H1 (cell line): ENCODE measurements at regions not wholly inside any gene's neighbourhood (a gene's known extent, or its start where the extent isn't known, plus 50 kb on each side); places are given as distances from the start of the nearest gene placed in this dataset.

ENCODE experiments used
- CTCF ChIA-PET: fragments of 300-600 bp; sonication (Branson Sonifier 250); formaldehyde crosslinking; loops from one replicate; lab custom pipeline; 2021; ENCODE audit not compliant: partially characterized antibody; lab: Charles Lee
- POLR2A ChIA-PET: fragments of 300-600 bp; sonication (Branson Sonifier 250); formaldehyde crosslinking; loops from one replicate; lab custom pipeline; 2021; ENCODE audit warnings: inconsistent platforms; ENCODE audit not compliant: partially characterized antibody; lab: Charles Lee
- DNase-seq, 2 experiments: peaks; one replicate each; pipeline versions ENCODE4 v3.0.0 to v3.0.0-alpha.2; 2010 to 2022; ENCODE audit warnings: low spot score in 2 of 2, low read depth in 1 of 2, mixed read lengths in 1 of 2
- FAIRE-seq: peaks from 2 replicates; lab custom pipeline; 2011; peaks lifted over from hg19 to GRCh38; lab: Jason Lieb, UNC
- H2AFZ ChIP-seq: 2 replicates; pipeline ENCODE4 v1.8.1; 2012; ENCODE audit warnings: low read length, inconsistent platforms
- H2AK5ac ChIP-seq: 2 replicates; pipeline ENCODE4 v1.6.1; 2013; ENCODE audit warnings: low read depth, low read length
- H2BK120ac ChIP-seq: replicated peaks from 2 replicates; pipeline ENCODE3; 2013; ENCODE audit warnings: low read depth, low read length, inconsistent platforms
- H2BK12ac ChIP-seq: 2 replicates; pipeline ENCODE4 v1.6.1; 2013; ENCODE audit warnings: low read depth, low read length
- H2BK15ac ChIP-seq: 2 replicates; pipeline ENCODE4 v1.6.1; 2013; ENCODE audit warnings: low read length
- H2BK20ac ChIP-seq: 2 replicates; pipeline ENCODE4 v1.6.1; 2013; ENCODE audit warnings: low read length
- H2BK5ac ChIP-seq: 2 replicates; pipeline ENCODE4 v1.6.1; 2013; ENCODE audit warnings: low read depth, low read length
- H3K14ac ChIP-seq: 2 replicates; pipeline ENCODE4 v1.6.1; 2013; ENCODE audit warnings: inconsistent platforms; ENCODE audit not compliant: insufficient read length
- H3K18ac ChIP-seq: 2 replicates; pipeline ENCODE4 v1.6.1; 2013; ENCODE audit warnings: low read length; ENCODE audit errors: extremely low read depth
- H3K23ac ChIP-seq: 2 replicates; pipeline ENCODE4 v1.6.1; 2013; ENCODE audit warnings: inconsistent platforms; ENCODE audit not compliant: insufficient read length
- H3K23me2 ChIP-seq: 2 replicates; pipeline ENCODE4 v1.6.1; 2013; ENCODE audit warnings: low read depth, low read length
- H3K27ac ChIP-seq: 2 replicates; pipeline ENCODE4 v1.6.1; 2011; ENCODE audit warnings: low read depth, low read length, inconsistent platforms
- H3K27me3 ChIP-seq, 4 experiments: replicated peaks in 1 of 4; 1 replicate in 1 of 4; 2 replicates in 3 of 4; pipeline versions ENCODE4 v1.6.1 to v1.8.1; 2011 to 2013; ENCODE audit warnings: low read length in 3 of 4, mild to moderate bottlenecking in 3 of 4, inconsistent platforms in 2 of 4, mixed read lengths in 2 of 4, moderate library complexity in 1 of 4; ENCODE audit not compliant: control insufficient read depth in 3 of 4, insufficient read depth in 3 of 4; ENCODE audit errors: extremely low read depth in 1 of 4
- H3K36me3 ChIP-seq, 4 experiments: 2 replicates each; pipeline versions ENCODE4 v1.6.1 to v1.8.1; 2011 to 2013; ENCODE audit warnings: mild to moderate bottlenecking in 4 of 4, low read length in 3 of 4, moderate library complexity in 2 of 4, control low read depth in 1 of 4, inconsistent platforms in 1 of 4; ENCODE audit not compliant: insufficient read depth in 4 of 4, control insufficient read depth in 2 of 4
- H3K4ac ChIP-seq: replicated peaks from 2 replicates; pipeline ENCODE3; 2013; ENCODE audit warnings: low read length, low read depth, mixed read lengths, inconsistent platforms; ENCODE audit not compliant: insufficient read length
- H3K4me1 ChIP-seq, 4 experiments: replicated peaks in 1 of 4; 1 replicate in 1 of 4; 2 replicates in 3 of 4; pipeline versions ENCODE4 v1.6.1 to v1.8.1; 2011 to 2013; ENCODE audit warnings: low read length in 3 of 4, inconsistent platforms in 2 of 4, mixed read lengths in 1 of 4; ENCODE audit not compliant: insufficient read depth in 4 of 4, control insufficient read depth in 3 of 4
- H3K4me2 ChIP-seq, 2 experiments: 2 replicates each; pipeline versions ENCODE4 v1.6.1 to v1.8.1; 2011 to 2013; ENCODE audit warnings: low read depth in 2 of 2, low read length in 2 of 2, control low read depth in 1 of 2, inconsistent platforms in 1 of 2, mild to moderate bottlenecking in 1 of 2; ENCODE audit not compliant: insufficient read depth in 1 of 2
- H3K4me3 ChIP-seq, 4 experiments: fragments of 200-600, 300-600 bp in 1 of 4; sonication (generic), shearing (Covaris generic), sonication (Bioruptor Twin) in 1 of 4; 2 replicates each; pipeline versions ENCODE4 v1.5.1 to v1.8.1; 2011 to 2016; ENCODE audit warnings: low read length in 4 of 4, low read depth in 3 of 4, control low read depth in 2 of 4, inconsistent platforms in 2 of 4, mild to moderate bottlenecking in 2 of 4, mixed read lengths in 1 of 4, moderate library complexity in 1 of 4; ENCODE audit not compliant: insufficient read depth in 2 of 4; ENCODE audit errors: extremely low read depth in 1 of 4
- H3K56ac ChIP-seq: replicated peaks from 2 replicates; pipeline ENCODE3; 2013; ENCODE audit warnings: low read depth, mild to moderate bottlenecking, mixed read lengths, low read length, inconsistent platforms; ENCODE audit not compliant: insufficient read length
- H3K79me1 ChIP-seq: 2 replicates; pipeline ENCODE4 v1.6.1; 2013; ENCODE audit warnings: low read depth, low read length, control low read depth
- H3K79me2 ChIP-seq, 2 experiments: 2 replicates each; pipeline versions ENCODE4 v1.6.1 to v1.8.1; 2012 to 2013; ENCODE audit warnings: low read length in 2 of 2, mild to moderate bottlenecking in 2 of 2, inconsistent platforms in 1 of 2; ENCODE audit not compliant: insufficient read depth in 2 of 2, control insufficient read depth in 1 of 2
- H3K9ac ChIP-seq, 4 experiments: replicated peaks in 1 of 4; 1 replicate in 1 of 4; 2 replicates in 3 of 4; pipeline versions ENCODE4 v1.6.1 to v1.8.1; 2011 to 2013; ENCODE audit warnings: low read depth in 3 of 4, low read length in 3 of 4, control low read depth in 2 of 4, mild to moderate bottlenecking in 2 of 4, moderate library complexity in 2 of 4, inconsistent platforms in 1 of 4; ENCODE audit errors: extremely low read depth in 1 of 4
- H3K9me3 ChIP-seq, 2 experiments: 2 replicates each; pipeline versions ENCODE4 v1.6.1 to v1.8.1; 2012 to 2013; ENCODE audit warnings: mild to moderate bottlenecking in 2 of 2, moderate library complexity in 2 of 2, control low read depth in 1 of 2, inconsistent platforms in 1 of 2, low read depth in 1 of 2, low read length in 1 of 2, mixed read lengths in 1 of 2; ENCODE audit not compliant: insufficient read depth in 2 of 2
- H4K20me1 ChIP-seq, 2 experiments: replicated peaks in 1 of 2; 2 replicates each; pipeline versions ENCODE3 to v1.8.1; 2011 to 2013; ENCODE audit warnings: inconsistent platforms in 2 of 2, low read length in 2 of 2, mild to moderate bottlenecking in 1 of 2; ENCODE audit not compliant: insufficient read depth in 2 of 2, control insufficient read depth in 1 of 2
- H4K5ac ChIP-seq: 2 replicates; pipeline ENCODE4 v1.6.1; 2013; ENCODE audit warnings: low read length, low read depth, mixed read lengths, inconsistent platforms; ENCODE audit not compliant: insufficient read length
- H4K8ac ChIP-seq: 2 replicates; pipeline ENCODE4 v1.8.0; 2013; ENCODE audit warnings: mild to moderate bottlenecking, moderate library complexity, low read length, inconsistent platforms; ENCODE audit not compliant: insufficient read depth; ENCODE audit errors: extremely low read depth
- H4K91ac ChIP-seq: replicated peaks from 2 replicates; pipeline ENCODE3; 2013; ENCODE audit warnings: low read length, mixed read lengths, inconsistent platforms; ENCODE audit not compliant: insufficient read length
- BRCA1 ChIP-seq: IDR thresholded peaks from 2 replicates; pipeline ENCODE4 v1.6.1; 2012; ENCODE audit warnings: low read depth, low read length, improper control_type of control experiment
- CBX5 ChIP-seq: fragments of 300-800, 300-1000 bp; sonication (generic); IDR thresholded peaks from 2 replicates; pipeline ENCODE4 v1.7.1; 2016; ENCODE audit warnings: antibody characterized with exemption, low read length, low read depth
- EP300 ChIP-seq, 2 experiments: IDR thresholded peaks; 1 replicate in 1 of 2; 2 replicates in 1 of 2; pipeline ENCODE4 v1.6.1; 2011 to 2012; ENCODE audit warnings: low read depth in 2 of 2, low read length in 2 of 2, mild to moderate bottlenecking in 2 of 2, borderline replicate concordance in 1 of 2, inconsistent platforms in 1 of 2, moderate library complexity in 1 of 2
- EZH2 ChIP-seq: fragments of 200-600 bp; sonication (generic); IDR thresholded peaks from 2 replicates; pipeline ENCODE4 v1.7.1; 2012; ENCODE audit warnings: low read depth, mild to moderate bottlenecking, moderate library complexity, low read length, inconsistent platforms; ENCODE audit not compliant: severe bottlenecking
- HDAC2 ChIP-seq, 2 experiments: fragments of 300-600 bp in 1 of 2; sonication (generic) in 1 of 2; IDR thresholded peaks; 2 replicates each; pipeline ENCODE4 v1.6.1; 2011 to 2012; ENCODE audit warnings: low read depth in 2 of 2, low read length in 2 of 2, mild to moderate bottlenecking in 2 of 2, moderate library complexity in 2 of 2, borderline replicate concordance in 1 of 2, inconsistent platforms in 1 of 2
- KDM4A ChIP-seq: IDR thresholded peaks from one replicate; pipeline ENCODE4 v1.7.1; 2012; ENCODE audit warnings: low read depth, mild to moderate bottlenecking, moderate library complexity, low read length, inconsistent platforms; ENCODE audit not compliant: severe bottlenecking
- POLR2A ChIP-seq, 2 experiments: IDR thresholded peaks; 1 replicate in 1 of 2; 2 replicates in 1 of 2; pipeline ENCODE4 v1.6.1; 2011; ENCODE audit warnings: low read depth in 2 of 2, low read length in 2 of 2, mild to moderate bottlenecking in 2 of 2; ENCODE audit errors: control extremely low read depth in 1 of 2
- POU5F1 ChIP-seq: IDR thresholded peaks from 2 replicates; pipeline ENCODE4 v1.6.1; 2011; ENCODE audit warnings: low read depth, mild to moderate bottlenecking, low read length, moderate library complexity
- RAD21 ChIP-seq, 2 experiments: IDR thresholded peaks in 1 of 2; conservative IDR thresholded peaks in 1 of 2; 2 replicates each; pipeline ENCODE4 v1.6.1; 2011; ENCODE audit warnings: low read depth in 2 of 2, low read length in 2 of 2, improper control_type of control experiment in 1 of 2, inconsistent platforms in 1 of 2, mild to moderate bottlenecking in 1 of 2, moderate library complexity in 1 of 2
- RNF2 ChIP-seq: fragments of 200-900, 300-1000 bp; sonication (generic); IDR thresholded peaks from 2 replicates; pipeline ENCODE4 v1.7.1; 2016; ENCODE audit warnings: borderline replicate concordance, low read depth, mild to moderate bottlenecking, antibody characterized with exemption, low read length; ENCODE audit not compliant: poor library complexity, severe bottlenecking; ENCODE audit errors: missing control alignments
- SAP30 ChIP-seq: fragments of 300-600 bp; sonication (generic); IDR thresholded peaks from 2 replicates; pipeline ENCODE4 v1.7.1; 2012; ENCODE audit warnings: low read length, moderate library complexity, mild to moderate bottlenecking, inconsistent platforms; ENCODE audit not compliant: insufficient read depth, insufficient replicate concordance
- SRF ChIP-seq: IDR thresholded peaks from 2 replicates; pipeline ENCODE4 v1.6.1; 2011; ENCODE audit warnings: mild to moderate bottlenecking, low read depth, low read length, moderate library complexity
- TCF12 ChIP-seq: IDR thresholded peaks from 2 replicates; pipeline ENCODE4 v1.6.1; 2011; ENCODE audit warnings: low read depth, mild to moderate bottlenecking, low read length
- ZNF274 ChIP-seq: IDR thresholded peaks from 2 replicates; pipeline ENCODE4 v1.7.0; 2012; ENCODE audit warnings: low read length, borderline replicate concordance; ENCODE audit errors: extremely low read depth
- WGBS, 2 experiments: shearing (Covaris generic) in 1 of 2; methylation state at CpG; one replicate each; pipeline versions ENCODE4 v1.1.6 to v1.1.7; 2013 to 2015; ENCODE audit warnings: low lambda C conversion rate in 2 of 2, mixed read lengths in 2 of 2, inconsistent platforms in 1 of 2, low coverage in 1 of 2, missing lambda C conversion rate in 1 of 2; ENCODE audit not compliant: insufficient replicate concordance in 2 of 2, insufficient coverage in 1 of 2, insufficient read length in 1 of 2; ENCODE audit errors: extremely low coverage in 1 of 2, missing lambda C conversion rate in 1 of 2; 5-methylcytosine and 5-hydroxymethylcytosine counted together

DNA sequence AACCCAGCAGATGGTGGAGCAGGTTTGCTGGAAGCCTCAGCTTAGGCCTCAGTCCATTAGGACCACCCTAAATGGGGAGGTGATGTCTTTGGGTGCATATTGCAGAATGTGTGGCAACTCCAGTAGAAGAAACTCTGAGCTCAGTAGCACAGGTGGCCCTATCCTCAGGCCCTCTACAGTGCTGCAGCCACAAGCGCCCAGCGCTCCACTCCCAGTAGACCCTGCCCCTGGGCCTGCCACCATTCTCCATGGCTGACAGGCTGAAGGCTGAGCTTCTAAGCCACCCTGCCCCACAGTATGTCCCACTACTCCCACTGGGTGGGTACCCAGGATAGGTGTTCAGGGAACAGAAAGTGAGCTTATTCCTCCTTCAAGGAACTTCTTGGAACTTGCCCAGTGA, 162.8 kb upstream of the MAMLD1 start:
- H3K27ac ChIP-seq, result no peak overlapping the region
- no peaks in the 10 kb centered on the region for H3K27me3 ChIP-seq
- H3K79me2 ChIP-seq, result no peaks in the 10 kb centered on the region
- H2BK5ac ChIP-seq, result no peak overlapping the region
- POLR2A ChIA-PET, result no interaction called here
- H3K9ac ChIP-seq, result no peak overlapping the region
- CTCF ChIA-PET, result interaction anchor here (1.7 kb wide), 1 partner anchor 54 kb away, joined by 5 read pairs; no protein-coding TSS in a partner anchor
- no peak for DNase-seq
- no peaks in the 10 kb centered on the region for H3K23me2 ChIP-seq
- no peak overlapping the region for H2BK12ac ChIP-seq
- no peaks in the 10 kb centered on the region for H3K79me1 ChIP-seq
- FAIRE-seq, result no peak
- H2BK120ac ChIP-seq, result no peak overlapping the region
- no peak overlapping the region for H3K4me3 ChIP-seq
- no peak overlapping the region for H3K56ac ChIP-seq
- no peak overlapping the region for H2AK5ac ChIP-seq
- no peaks in the 10 kb centered on the region for H4K20me1 ChIP-seq
- H3K4me1 ChIP-seq, result 0 out of 7 replicates have a peak, but pooled peaks cover 0 to 5% (median 0%) of the 10 kb centered on the region in 4 experiments
- no peak overlapping the region for H4K91ac ChIP-seq
- no peak overlapping the region for H3K23ac ChIP-seq
- no peak overlapping the region for H4K5ac ChIP-seq
- H3K4me2 ChIP-seq, result no peak overlapping the region
- WGBS, 2 experiments, result 100% methylated on average over 2 of the region's 2 CpGs; no CpG with 5 or more reads in 1 of the 2 experiments
- no peak overlapping the region for H2AFZ ChIP-seq
- H4K8ac ChIP-seq, result no peak overlapping the region
- no peak overlapping the region for H3K14ac ChIP-seq
- H2BK15ac ChIP-seq, result no peak overlapping the region
- no peak overlapping the region for H3K4ac ChIP-seq
- no peak overlapping the region for H3K18ac ChIP-seq
- H3K9me3 ChIP-seq, result no peaks in the 10 kb centered on the region
- H2BK20ac ChIP-seq, result no peak overlapping the region
- no peaks in the 10 kb centered on the region for H3K36me3 ChIP-seq
- TF ChIP-seq ZNF274 (no peak), POU5F1 (no peak), EP300 (IDR thresholded peaks at IDR 0.05; ENCODE audit: borderline replicate concordance in 1 of 2, low read depth in 2 of 2, low read length in 2 of 2) (no peak), SRF (no peak), RNF2 (no peak), SAP30 (no peak), TCF12 (no peak), POLR2A (IDR thresholded peaks at IDR 0.05; ENCODE audit: control extremely low read depth in 1 of 2, low read depth in 2 of 2, low read length in 2 of 2) (no peak), CBX5 (no peak), BRCA1 (no peak), RAD21 (IDR thresholded peaks at IDR 0.05 in 1 of 2, conservative IDR thresholded peaks at IDR 0.05 in 1 of 2; ENCODE audit: low read depth in 2 of 2, low read length in 2 of 2) (no peak), KDM4A (no peak), HDAC2 (IDR thresholded peaks at IDR 0.05; ENCODE audit: borderline replicate concordance in 1 of 2, low read depth in 2 of 2, low read length in 2 of 2) (no peak), EZH2 (no peak)
